Right lobe of liver (tissue), 4 donors: ENCODE measurements at regions not wholly inside any gene's neighbourhood (a gene's known extent, or its start where the extent isn't known, plus 50 kb on each side); places are given as distances from the start of the nearest gene placed in this dataset.

Source experiments
- CTCF ChIP-seq, 4 donors: fragments of 200-600 bp in 3 of 4; fragments of 450-650 bp in 1 of 4; IDR thresholded peaks; one replicate each; pipeline versions ENCODE4 v1.5.1 to v1.8.0; 2016 to 2022; ENCODE audit warnings: antibody characterized with exemption in 4 of 4, mild to moderate bottlenecking in 2 of 4
- POLR2A ChIP-seq: fragments of 450-650 bp; IDR thresholded peaks from one replicate; pipeline ENCODE4 v1.6.1; 2017; ENCODE audit warnings: antibody characterized with exemption, mild to moderate bottlenecking
- donor health status: DM: no; HTN: no; CAD: no.
- donor health status: DM: no; HTN: no; CAD: no.
- donor health status: DM: no; HTN: yes; CAD: no.

GRCh38 chr2:219881851-219882250, 254.4 kb downstream of the SLC4A3 start:
- TF ChIP-seq CTCF (IDR thresholded peaks at IDR 0.05): no peak
- TF ChIP-seq POLR2A: no peak
